ENCODE measurements at regions not wholly inside any gene's neighbourhood (a gene's known extent, or its start where the extent isn't known, plus 50 kb on each side); places are given as distances from the start of the nearest gene placed in this dataset.

DNA sequence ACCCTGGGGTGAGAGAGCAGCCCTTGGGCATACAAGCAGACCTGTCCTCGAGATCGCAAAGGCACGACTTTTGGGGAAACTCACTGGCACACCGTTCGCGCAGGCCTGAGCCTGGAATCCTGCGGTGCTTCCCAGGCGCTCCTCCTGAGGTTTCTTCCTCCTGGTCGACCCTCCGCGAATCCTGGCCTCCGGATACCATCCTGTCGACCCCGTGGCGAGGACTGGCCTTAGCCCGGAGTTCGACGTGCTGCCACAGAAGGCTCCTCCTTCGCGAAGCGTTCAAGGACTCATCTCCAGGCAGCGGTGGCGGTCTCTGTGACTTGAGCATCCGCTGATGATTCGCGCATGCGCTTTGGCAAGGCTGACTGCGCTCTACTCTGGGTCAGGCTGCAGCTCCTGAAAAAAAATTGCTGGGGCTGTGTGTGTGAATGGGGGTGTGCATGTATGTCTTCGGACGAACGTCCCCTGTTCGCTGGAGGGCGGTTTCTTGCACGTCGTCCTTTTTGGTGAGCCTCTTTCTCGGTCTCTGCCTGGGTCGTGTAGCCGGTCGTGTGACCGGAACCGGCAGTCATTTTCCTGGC is 64.4 kb upstream of the ZNF527 start:
- no peaks in the 10 kb centered on the region for H3K79me1 ChIP-seq (ENCODE audit: low read depth, low read length)
- POLR2A ChIA-PET (ENCODE audit: partially characterized antibody), result no interaction called here
- no peak for TF ChIP-seq BRCA1 (IDR thresholded peaks at IDR 0.05; ENCODE audit: low read depth, low read length)
- TF ChIP-seq PHF8 (conservative IDR thresholded peaks at IDR 0.05; ENCODE audit: low read depth, low read length), result no peak
- TF ChIP-seq BCL11A (IDR thresholded peaks at IDR 0.05; ENCODE audit: low read depth in 2 of 2, low read length in 2 of 2), result no peak
- TF ChIP-seq CREB1 (IDR thresholded peaks at IDR 0.05), result no peak
- no peak for TF ChIP-seq CHD2 (IDR thresholded peaks at IDR 0.05; ENCODE audit: low read length)
- no peak for TF ChIP-seq NANOG (IDR thresholded peaks at IDR 0.05; ENCODE audit: insufficient read depth, low read depth, low read length, poor library complexity, severe bottlenecking)
- TF ChIP-seq GABPA (IDR thresholded peaks at IDR 0.05; ENCODE audit: borderline replicate concordance, insufficient read depth, low read length), result no peak
- no peak for TF ChIP-seq KDM5A (IDR thresholded peaks at IDR 0.05; ENCODE audit: low read length)
- TF ChIP-seq POU5F1 (IDR thresholded peaks at IDR 0.05; ENCODE audit: low read depth, low read length), result no peak
- no peak for TF ChIP-seq CTBP2 (IDR thresholded peaks at IDR 0.05; ENCODE audit: borderline replicate concordance, insufficient read depth, insufficient read length, low read length)
- TF ChIP-seq TAF7 (optimal IDR thresholded peaks at IDR 0.05; ENCODE audit: borderline replicate concordance, low read depth, low read length), result no peak
- TF ChIP-seq, protein P1, sequence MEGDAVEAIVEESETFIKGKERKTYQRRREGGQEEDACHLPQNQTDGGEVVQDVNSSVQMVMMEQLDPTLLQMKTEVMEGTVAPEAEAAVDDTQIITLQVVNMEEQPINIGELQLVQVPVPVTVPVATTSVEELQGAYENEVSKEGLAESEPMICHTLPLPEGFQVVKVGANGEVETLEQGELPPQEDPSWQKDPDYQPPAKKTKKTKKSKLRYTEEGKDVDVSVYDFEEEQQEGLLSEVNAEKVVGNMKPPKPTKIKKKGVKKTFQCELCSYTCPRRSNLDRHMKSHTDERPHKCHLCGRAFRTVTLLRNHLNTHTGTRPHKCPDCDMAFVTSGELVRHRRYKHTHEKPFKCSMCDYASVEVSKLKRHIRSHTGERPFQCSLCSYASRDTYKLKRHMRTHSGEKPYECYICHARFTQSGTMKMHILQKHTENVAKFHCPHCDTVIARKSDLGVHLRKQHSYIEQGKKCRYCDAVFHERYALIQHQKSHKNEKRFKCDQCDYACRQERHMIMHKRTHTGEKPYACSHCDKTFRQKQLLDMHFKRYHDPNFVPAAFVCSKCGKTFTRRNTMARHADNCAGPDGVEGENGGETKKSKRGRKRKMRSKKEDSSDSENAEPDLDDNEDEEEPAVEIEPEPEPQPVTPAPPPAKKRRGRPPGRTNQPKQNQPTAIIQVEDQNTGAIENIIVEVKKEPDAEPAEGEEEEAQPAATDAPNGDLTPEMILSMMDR (IDR thresholded peaks at IDR 0.05; ENCODE audit: control extremely low read depth in 1 of 3, insufficient read depth in 1 of 3, low read depth in 1 of 3, low read length in 3 of 3), result no peak

More for the DNA sequence above, 64.4 kb upstream of the ZNF527 start:
- no peak for FAIRE-seq
- no peak overlapping the region for H3K4me2 ChIP-seq (ENCODE audit: insufficient read depth in 1 of 2, low read depth in 2 of 2, low read length in 2 of 2)
- no peak overlapping the region for H3K4me3 ChIP-seq (ENCODE audit: extremely low read depth in 1 of 4, insufficient read depth in 2 of 4, low read depth in 3 of 4, low read length in 4 of 4)
- H3K18ac ChIP-seq (ENCODE audit: extremely low read depth, low read length), result no peak overlapping the region
- no peak overlapping the region for H4K8ac ChIP-seq (ENCODE audit: extremely low read depth, insufficient read depth, low read length)
- CTCF ChIA-PET (ENCODE audit: partially characterized antibody), result no interaction called here
- no peak overlapping the region for H2BK20ac ChIP-seq (ENCODE audit: low read length)
- H2AK5ac ChIP-seq (ENCODE audit: low read depth, low read length), result no peak overlapping the region
- no peak overlapping the region for H2BK15ac ChIP-seq (ENCODE audit: low read length)
- H3K4me1 ChIP-seq (replicated peaks in 1 of 4; ENCODE audit: control insufficient read depth in 3 of 4, insufficient read depth in 4 of 4, low read length in 3 of 4), result peaks cover 0 to 5% (median 0%) of the 10 kb centered on the region in 4 experiments; a peak in 1 of 7 replicates
- peaks cover 45 to 48% of the 10 kb centered on the region in 2 experiments for H3K9me3 ChIP-seq (ENCODE audit: insufficient read depth in 2 of 2, low read depth in 1 of 2, low read length in 1 of 2)
- H3K79me2 ChIP-seq (ENCODE audit: control insufficient read depth in 1 of 2, insufficient read depth in 2 of 2, low read length in 2 of 2), result no peaks in the 10 kb centered on the region
- H3K4ac ChIP-seq (replicated peaks; ENCODE audit: insufficient read length, low read depth, low read length), result no peak overlapping the region
- peaks cover 10% of the 10 kb centered on the region for H3K23me2 ChIP-seq (ENCODE audit: low read depth, low read length)
- no peaks in the 10 kb centered on the region for H4K20me1 ChIP-seq (replicated peaks in 1 of 2; ENCODE audit: control insufficient read depth in 1 of 2, insufficient read depth in 2 of 2, low read length in 2 of 2)
- H3K36me3 ChIP-seq (ENCODE audit: control insufficient read depth in 2 of 4, insufficient read depth in 4 of 4, low read length in 3 of 4), result no peaks in the 10 kb centered on the region
- 90% methylated on average over 34 of the region's 41 CpGs; no CpG with 5 or more reads in 1 of the 2 experiments for WGBS, 2 experiments (ENCODE audit: extremely low coverage in 1 of 2, insufficient coverage in 1 of 2, insufficient read length in 1 of 2, insufficient replicate concordance in 2 of 2, low coverage in 1 of 2, low lambda C conversion rate in 2 of 2, missing lambda C conversion rate in 1 of 2)
- no peak overlapping the region for H3K9ac ChIP-seq (replicated peaks in 1 of 4; ENCODE audit: extremely low read depth in 1 of 4, low read depth in 3 of 4, low read length in 3 of 4)
- DNase-seq (ENCODE audit: low read depth in 1 of 2, low spot score in 2 of 2), result no peak
- H3K14ac ChIP-seq (ENCODE audit: insufficient read length), result no peak overlapping the region
- no peak overlapping the region for H3K23ac ChIP-seq (ENCODE audit: insufficient read length)
- no peak overlapping the region for H2AFZ ChIP-seq (ENCODE audit: low read length)
- no peak overlapping the region for H4K91ac ChIP-seq (replicated peaks; ENCODE audit: insufficient read length, low read length)
- no peak overlapping the region for H3K56ac ChIP-seq (replicated peaks; ENCODE audit: insufficient read length, low read depth, low read length)
- H2BK5ac ChIP-seq (ENCODE audit: low read depth, low read length), result no peak overlapping the region
- no peak overlapping the region for H2BK12ac ChIP-seq (ENCODE audit: low read depth, low read length)
- H4K5ac ChIP-seq (ENCODE audit: insufficient read length, low read depth, low read length), result no peak overlapping the region
- H2BK120ac ChIP-seq (replicated peaks; ENCODE audit: low read depth, low read length), result no peak overlapping the region
- H3K27ac ChIP-seq (ENCODE audit: low read depth, low read length), result no peak overlapping the region
- no peaks in the 10 kb centered on the region for H3K27me3 ChIP-seq (replicated peaks in 1 of 4; ENCODE audit: control insufficient read depth in 3 of 4, extremely low read depth in 1 of 4, insufficient read depth in 3 of 4, low read length in 3 of 4)
